Hematopoietic multipotent progenitor cell (in vitro differentiated cells): ENCODE measurements at regions not wholly inside any gene's neighbourhood (a gene's known extent, or its start where the extent isn't known, plus 50 kb on each side); places are given as distances from the start of the nearest gene placed in this dataset.

Source experiments
- DNase-seq, 3 donors: peaks; one replicate each; pipeline ENCODE4 v3.0.0-alpha.2; 2011 to 2015; ENCODE audit warnings: low read depth in 2 of 3, low spot score in 2 of 3

- DNase-seq, result no peak
These were observed 71.3 kb upstream of the ARAP3 start for GRCh38 chr5:141753143-141753970.

GRCh38 chr5:141747152-141748141, 65.4 kb upstream of the ARAP3 start:
- DNase-seq, result no peak

GRCh38 chr5:141746395-141746794, 64.4 kb upstream of the ARAP3 start:
- DNase-seq, result no peak

- DNase-seq, result no peak
These were observed 63.4 kb upstream of the ARAP3 start for GRCh38 chr5:141745390-141745789.

GRCh38 chr5:141743866-141744272, 61.8 kb upstream of the ARAP3 start:
- DNase-seq, result no peak

- peak in 2 of 3 donors; percentile 22 to 52 for DNase-seq
These were observed 61.1 kb upstream of the ARAP3 start for GRCh38 chr5:141742866-141743851.

GRCh38 chr5:141742144-141742543, 60.1 kb upstream of the ARAP3 start:
- no peak for DNase-seq

- DNase-seq, result no peak
These were observed 58.9 kb upstream of the ARAP3 start for GRCh38 chr5:141740885-141741284.

- DNase-seq, result no peak
These were observed 55.5 kb upstream of the ARAP3 start for GRCh38 chr5:141737535-141737934.

- no peak for DNase-seq
These were observed 53.8 kb upstream of the ARAP3 start for GRCh38 chr5:141735823-141736222.

- peak in 2 of 3 donors; percentile 34 to 70 for DNase-seq
These were observed 52.6 kb upstream of the ARAP3 start for GRCh38 chr5:141734501-141735229.

- no peak for DNase-seq
These were observed 51.2 kb upstream of the ARAP3 start for GRCh38 chr5:141733198-141733597.

- DNase-seq, result no peak
These were observed 50.4 kb upstream of the ARAP3 start for GRCh38 chr5:141732417-141732816.
